ENCODE measurements at regions not wholly inside any gene's neighbourhood (a gene's known extent, or its start where the extent isn't known, plus 50 kb on each side); places are given as distances from the start of the nearest gene placed in this dataset.
"Not testable (repeated sequence)": the region's sequence is repeated elsewhere in the genome, so short reads cannot be mapped to it uniquely, and the experiment has no call there.

GRCh38 chr6:152828431-152828830, 77.8 kb downstream of the VIP start:
- DNase-seq: no peak
- no peaks in the 10 kb centered on the region for H3K36me3 ChIP-seq
- H3K9me3 ChIP-seq: no peaks in the 10 kb centered on the region
- H3K27ac ChIP-seq: no peak overlapping the region
- H3K4me3 ChIP-seq: no peak overlapping the region
- intact Hi-C loops (cut with DNase I): no loop called here
- no peaks in the 10 kb centered on the region for H3K27me3 ChIP-seq
- TF ChIP-seq POLR2A (IDR thresholded peaks at IDR 0.05): no peak
- no peak for TF ChIP-seq CTCF (IDR thresholded peaks at IDR 0.05)
- H3K4me1 ChIP-seq: no peaks in the 10 kb centered on the region
- 56 to 65% methylated on average over 1 of the region's 1 CpG for WGBS, 2 donors

GRCh38 chr6:152834366-152834765, 83.8 kb downstream of the VIP start:
- H3K9me3 ChIP-seq; intact Hi-C loops (cut with DNase I); DNase-seq; H3K4me1 ChIP-seq; H3K4me3 ChIP-seq; H3K27ac ChIP-seq; H3K27me3 ChIP-seq; H3K36me3 ChIP-seq: not testable (repeated sequence)
- 100% methylated on average over 1 of the region's 31 CpGs; no CpG with 5 or more reads in 1 of the 2 donors for WGBS, 2 donors

DNA sequence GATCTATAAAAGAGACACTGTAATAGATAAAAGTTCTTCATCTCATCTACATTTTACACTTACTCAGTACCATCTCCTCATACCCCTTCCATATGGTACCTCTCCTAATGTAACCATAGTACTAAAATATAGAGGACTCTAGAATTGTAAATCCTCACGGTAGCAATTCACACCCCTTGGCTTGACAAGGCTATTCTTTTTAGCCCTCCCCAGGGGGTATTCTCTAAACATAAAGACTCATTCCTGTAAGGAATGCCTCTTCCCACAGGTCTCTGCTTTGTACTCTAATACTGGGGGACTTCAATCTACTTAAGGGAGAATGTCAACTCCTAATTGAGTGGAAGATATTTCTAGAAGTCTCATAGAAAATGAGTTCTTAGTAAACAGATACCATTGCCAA, 85.9 kb downstream of the VIP start:
- no peak for DNase-seq
- TF ChIP-seq CTCF (IDR thresholded peaks at IDR 0.05): no peak
- no peak for TF ChIP-seq POLR2A (IDR thresholded peaks at IDR 0.05)
- Histone ChIP-seq H3K4me1 (no peaks in the 10 kb centered on the region), H3K9me3 (no peaks in the 10 kb centered on the region), H3K36me3 (no peaks in the 10 kb centered on the region), H3K27me3 (no peaks in the 10 kb centered on the region), H3K27ac (no peak overlapping the region), H3K4me3 (no peak overlapping the region)
- WGBS, 2 donors: 7 to 19% methylated on average over 1 of the region's 1 CpG
- intact Hi-C loops (cut with DNase I): no loop called here

DNA sequence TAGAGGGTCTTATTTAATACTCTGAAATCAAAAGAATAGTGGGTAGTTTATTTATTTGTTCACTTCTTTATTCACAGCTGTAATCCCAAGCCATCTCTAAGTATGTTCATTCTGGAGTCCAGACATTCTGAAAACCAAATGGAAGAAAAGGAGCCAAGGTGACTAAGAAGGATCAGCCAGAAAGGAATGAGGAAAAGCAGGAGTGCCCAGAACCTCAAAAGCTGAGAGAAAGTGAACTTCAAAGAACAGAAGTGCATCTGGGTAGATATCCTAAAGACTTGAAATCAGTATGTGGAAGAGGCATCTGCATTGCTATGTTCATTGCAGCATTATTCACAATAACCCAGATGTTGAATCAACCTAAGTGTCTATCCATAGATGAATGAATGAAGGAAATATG, 94.8 kb downstream of the VIP start:
- intact Hi-C loops (cut with DNase I): no loop called here
- no peaks in the 10 kb centered on the region for H3K27me3 ChIP-seq
- no peaks in the 10 kb centered on the region for H3K36me3 ChIP-seq
- no peaks in the 10 kb centered on the region for H3K4me1 ChIP-seq
- no peak overlapping the region for H3K27ac ChIP-seq
- TF ChIP-seq CTCF (IDR thresholded peaks at IDR 0.05): no peak
- no peak for TF ChIP-seq POLR2A (IDR thresholded peaks at IDR 0.05)
- no peak overlapping the region for H3K4me3 ChIP-seq
- no peak for DNase-seq
- no peaks in the 10 kb centered on the region for H3K9me3 ChIP-seq

GRCh38 chr6:152846825-152847224, 96.2 kb downstream of the VIP start:
- H3K27me3 ChIP-seq: no peaks in the 10 kb centered on the region
- intact Hi-C loops (cut with DNase I): no loop called here
- no peak for TF ChIP-seq CTCF (IDR thresholded peaks at IDR 0.05)
- TF ChIP-seq POLR2A (IDR thresholded peaks at IDR 0.05): no peak
- H3K9me3 ChIP-seq: no peaks in the 10 kb centered on the region
- no peaks in the 10 kb centered on the region for H3K36me3 ChIP-seq
- no peak for DNase-seq
- no peaks in the 10 kb centered on the region for H3K4me1 ChIP-seq
- WGBS, 2 donors: 57 to 61% methylated on average over 4 to 5 of the region's 5 CpGs
- no peak overlapping the region for H3K27ac ChIP-seq
- no peak overlapping the region for H3K4me3 ChIP-seq

DNA sequence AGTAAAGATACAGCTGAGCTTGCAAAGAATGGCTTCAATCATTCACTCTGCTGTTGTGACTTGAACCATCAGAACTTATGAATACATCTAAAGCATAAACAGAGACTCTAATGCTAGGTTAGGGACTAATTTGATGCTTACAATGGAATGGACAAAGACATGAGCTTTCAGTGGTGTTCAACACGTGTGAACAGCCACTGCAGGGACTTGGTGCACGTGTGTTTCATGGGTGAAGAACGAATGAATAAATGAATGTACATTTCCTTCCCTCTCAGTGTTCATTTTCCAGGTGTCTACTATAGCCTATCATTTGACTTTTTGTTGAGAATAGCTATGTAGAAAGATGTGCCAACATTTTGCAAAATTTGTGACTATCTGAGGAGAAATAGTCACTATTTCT, 98.3 kb downstream of the VIP start:
- Histone ChIP-seq H3K36me3 (no peaks in the 10 kb centered on the region), H3K4me1 (no peaks in the 10 kb centered on the region), H3K9me3 (no peaks in the 10 kb centered on the region), H3K27ac (no peak overlapping the region), H3K4me3 (no peak overlapping the region), H3K27me3 (no peaks in the 10 kb centered on the region)
- no peak for DNase-seq
- TF ChIP-seq POLR2A (IDR thresholded peaks at IDR 0.05) (no peak), CTCF (IDR thresholded peaks at IDR 0.05) (no peak)
- intact Hi-C loops (cut with DNase I): no loop called here
- 69 to 79% methylated on average over 3 of the region's 3 CpGs for WGBS, 2 donors
